GM20000 (cell line): ENCODE measurements at regions not wholly inside any gene's neighbourhood (a gene's known extent, or its start where the extent isn't known, plus 50 kb on each side); places are given as distances from the start of the nearest gene placed in this dataset.

ENCODE experiments used
- DNase-seq: peaks from one replicate; pipeline ENCODE4 v3.0.0; 2012; ENCODE audit warnings: low spot score
- CTCF ChIP-seq: IDR thresholded peaks from 2 replicates; pipeline ENCODE4 v1.5.1; 2012; ENCODE audit warnings: mild to moderate bottlenecking, control low read depth; ENCODE audit errors: extremely low read depth, missing control alignments

GRCh38 chr3:109569135-109569846 is 231.9 kb upstream of the DPPA4 start:
- TF ChIP-seq CTCF: no peak
- DNase-seq: no peak

- no peak for DNase-seq
- TF ChIP-seq CTCF: no peak
These were observed 233.1 kb upstream of the DPPA4 start for GRCh38 chr3:109570408-109570807.

- no peak for TF ChIP-seq CTCF
These were observed 235.0 kb upstream of the DPPA4 start for GRCh38 chr3:109572301-109572700.

GRCh38 chr3:109596991-109597390 is 259.6 kb upstream of the DPPA4 start:
- DNase-seq: no peak
- TF ChIP-seq CTCF: no peak

More at GRCh38 chr3:109572301-109572700, 235.0 kb upstream of the DPPA4 start:
- no peak for DNase-seq

- no peak for TF ChIP-seq CTCF
- DNase-seq: no peak
These were observed 260.1 kb upstream of the DPPA4 start for GRCh38 chr3:109597444-109597843.

- no peak for TF ChIP-seq CTCF
- no peak for DNase-seq
These were observed 270.6 kb upstream of the DPPA4 start for GRCh38 chr3:109607897-109608296.

GRCh38 chr3:109608574-109608973 is 271.2 kb upstream of the DPPA4 start:
- TF ChIP-seq CTCF: no peak
- no peak for DNase-seq
